Neural progenitor cell (in vitro differentiated cells): ENCODE measurements at regions not wholly inside any gene's neighbourhood (a gene's known extent, or its start where the extent isn't known, plus 50 kb on each side); places are given as distances from the start of the nearest gene placed in this dataset.

Experiments
- DNase-seq: peaks from one replicate; pipeline ENCODE4 v3.0.0-alpha.2; 2016; ENCODE audit warnings: low spot score
- H2AFZ ChIP-seq: fragments of 200-600 bp; sonication (generic); replicated peaks from 2 replicates; pipeline ENCODE4 v1.6.1; 2016; ENCODE audit warnings: antibody characterized with exemption
- H3F3A ChIP-seq: fragments of 200-600 bp; sonication (generic); 2 replicates; pipeline ENCODE4 v1.6.1; 2016; ENCODE audit warnings: antibody characterized with exemption, low read depth
- H3K27ac ChIP-seq: fragments of 200-600 bp; sonication (generic); 2 replicates; pipeline ENCODE4 v1.5.1; 2016; ENCODE audit warnings: mild to moderate bottlenecking
- H3K27me3 ChIP-seq: fragments of 200-600 bp; sonication (generic); 2 replicates; pipeline ENCODE4 v1.6.1; 2016; ENCODE audit warnings: mild to moderate bottlenecking, moderate library complexity
- H3K36me3 ChIP-seq: fragments of 200-600 bp; sonication (generic); 2 replicates; pipeline ENCODE4 v1.5.1; 2016
- H3K4me1 ChIP-seq: fragments of 200-600 bp; sonication (generic); 2 replicates; pipeline ENCODE4 v1.6.1; 2016; ENCODE audit warnings: mixed run types
- H3K4me2 ChIP-seq: fragments of 200-600 bp; sonication (generic); 2 replicates; pipeline ENCODE4 v1.6.1; 2016
- H3K4me3 ChIP-seq: fragments of 200-600 bp; sonication (generic); 2 replicates; pipeline ENCODE4 v1.5.1; 2016
- H3K79me2 ChIP-seq: fragments of 200-600 bp; sonication (generic); 2 replicates; pipeline ENCODE4 v1.6.1; 2016; ENCODE audit warnings: low read depth
- H3K9ac ChIP-seq: fragments of 200-600 bp; sonication (generic); 2 replicates; pipeline ENCODE4 v1.6.1; 2016
- H3K9me3 ChIP-seq: fragments of 200-600 bp; sonication (generic); 2 replicates; pipeline ENCODE4 v1.5.1; 2016; ENCODE audit warnings: low read depth
- H4K20me1 ChIP-seq: fragments of 200-600 bp; sonication (generic); 2 replicates; pipeline ENCODE4 v1.6.1; 2016; ENCODE audit warnings: low read depth
- H3K27ac Mint-ChIP-seq: 3 replicates; pipeline ENCODE4 v1.8.0; 2021; ENCODE audit warnings: mixed read lengths
- H3K27me3 Mint-ChIP-seq: 2 replicates; pipeline ENCODE4 v1.8.0; 2022; ENCODE audit warnings: low read depth, mild to moderate bottlenecking, inconsistent platforms, moderate library complexity, mixed read lengths; ENCODE audit not compliant: insufficient read depth
- H3K36me3 Mint-ChIP-seq: 3 replicates; pipeline ENCODE4 v1.8.0; 2021; ENCODE audit warnings: mixed read lengths
- H3K4me1 Mint-ChIP-seq: 3 replicates; pipeline ENCODE4 v1.8.0; 2021; ENCODE audit warnings: mixed read lengths
- H3K4me3 Mint-ChIP-seq: 3 replicates; pipeline ENCODE4 v1.8.0; 2021; ENCODE audit warnings: mild to moderate bottlenecking, moderate library complexity, mixed read lengths
- H3K9me3 Mint-ChIP-seq: 3 replicates; pipeline ENCODE4 v1.8.0; 2020; ENCODE audit warnings: mixed read lengths
- CTCF ChIP-seq: fragments of 200-600 bp; sonication (generic); IDR thresholded peaks from 2 replicates; pipeline ENCODE4 v1.5.1; 2017; ENCODE audit warnings: antibody characterized with exemption, mild to moderate bottlenecking
- EZH2 ChIP-seq: fragments of 200-600 bp; sonication (generic); IDR thresholded peaks from 2 replicates; pipeline ENCODE4 v1.6.1; 2017; ENCODE audit warnings: antibody characterized with exemption, mild to moderate bottlenecking, moderate library complexity
- EZH2phosphoT487 ChIP-seq: fragments of 200-600 bp; sonication (generic); IDR thresholded peaks from 2 replicates; pipeline ENCODE4 v1.6.1; 2017; ENCODE audit warnings: antibody characterized with exemption

GRCh38 chr5:89351975-89352374 lies 469.0 kb upstream of the MEF2C start:
- H3K9ac ChIP-seq: no peak overlapping the region
- Mint-ChIP-seq H3K36me3 (no peaks in the 10 kb centered on the region), H3K4me1 (peaks cover 9% of the 10 kb centered on the region), H3K4me3 (no peak overlapping the region), H3K27ac (no peak overlapping the region), H3K9me3 (no peaks in the 10 kb centered on the region), H3K27me3 (no peaks in the 10 kb centered on the region)
- H3K79me2 ChIP-seq: no peaks in the 10 kb centered on the region
- no peak overlapping the region for H3K4me2 ChIP-seq
- no peaks in the 10 kb centered on the region for H3K36me3 ChIP-seq
- no peaks in the 10 kb centered on the region for H3F3A ChIP-seq
- H3K4me3 ChIP-seq: no peak overlapping the region
- no peaks in the 10 kb centered on the region for H4K20me1 ChIP-seq
- H3K27me3 ChIP-seq: no peaks in the 10 kb centered on the region
- TF ChIP-seq CTCF (no peak), EZH2phosphoT487 (no peak), EZH2 (no peak)
- no peaks in the 10 kb centered on the region for H3K9me3 ChIP-seq
- no peak overlapping the region for H3K27ac ChIP-seq
- H3K4me1 ChIP-seq: peaks cover 3% of the 10 kb centered on the region
- no peak for DNase-seq
- no peak overlapping the region for H2AFZ ChIP-seq

- no peak overlapping the region for H3K9ac ChIP-seq
- H3K36me3 Mint-ChIP-seq: no peaks in the 10 kb centered on the region
- no peak overlapping the region for H3K27ac Mint-ChIP-seq
- H3K9me3 Mint-ChIP-seq: no peaks in the 10 kb centered on the region
- no peak overlapping the region for H3K4me3 Mint-ChIP-seq
- H3K27ac ChIP-seq: no peak overlapping the region
- H2AFZ ChIP-seq: no peak overlapping the region
- H3K79me2 ChIP-seq: no peaks in the 10 kb centered on the region
- H3K4me1 Mint-ChIP-seq: peaks cover 9% of the 10 kb centered on the region
- no peaks in the 10 kb centered on the region for H3K27me3 ChIP-seq
- no peaks in the 10 kb centered on the region for H4K20me1 ChIP-seq
- H3K36me3 ChIP-seq: no peaks in the 10 kb centered on the region
- no peak overlapping the region for H3K4me3 ChIP-seq
- H3K9me3 ChIP-seq: no peaks in the 10 kb centered on the region
- no peaks in the 10 kb centered on the region for H3K27me3 Mint-ChIP-seq
- no peak for TF ChIP-seq EZH2
- no peak for TF ChIP-seq EZH2phosphoT487
- TF ChIP-seq CTCF: no peak
- H3K4me1 ChIP-seq: peaks cover 3% of the 10 kb centered on the region
- H3K4me2 ChIP-seq: no peak overlapping the region
- no peak for DNase-seq
- no peaks in the 10 kb centered on the region for H3F3A ChIP-seq
Observed at GRCh38 chr5:89351222-89351621, 468.2 kb upstream of the MEF2C start.

- TF ChIP-seq CTCF (no peak), EZH2 (no peak), EZH2phosphoT487 (no peak)
- no peaks in the 10 kb centered on the region for H3K27me3 Mint-ChIP-seq
Observed at GRCh38 chr5:89350684-89351083, 467.7 kb upstream of the MEF2C start.

More at GRCh38 chr5:89350684-89351083, 467.7 kb upstream of the MEF2C start:
- H3K27me3 ChIP-seq: no peaks in the 10 kb centered on the region
- H3K36me3 ChIP-seq: no peaks in the 10 kb centered on the region
- H3K4me3 ChIP-seq: no peak overlapping the region
- H3K4me1 ChIP-seq: peaks cover 3% of the 10 kb centered on the region
- H3K4me3 Mint-ChIP-seq: no peak overlapping the region
- H3K4me2 ChIP-seq: no peak overlapping the region
- DNase-seq: no peak
- no peak overlapping the region for H2AFZ ChIP-seq
- H3K27ac Mint-ChIP-seq: no peak overlapping the region
- no peaks in the 10 kb centered on the region for H4K20me1 ChIP-seq
- H3K79me2 ChIP-seq: no peaks in the 10 kb centered on the region
- H3K9me3 Mint-ChIP-seq: no peaks in the 10 kb centered on the region
- no peak overlapping the region for H3K9ac ChIP-seq
- H3K4me1 Mint-ChIP-seq: peaks cover 9% of the 10 kb centered on the region
- H3K9me3 ChIP-seq: no peaks in the 10 kb centered on the region
- H3K27ac ChIP-seq: no peak overlapping the region
- H3F3A ChIP-seq: no peaks in the 10 kb centered on the region
- no peaks in the 10 kb centered on the region for H3K36me3 Mint-ChIP-seq
